ENCODE measurements at regions not wholly inside any gene's neighbourhood (a gene's known extent, or its start where the extent isn't known, plus 50 kb on each side); places are given as distances from the start of the nearest gene placed in this dataset.

GRCh38 chr1:221429264-221429663 lies 312.6 kb downstream of the DUSP10 start:
- TF ChIP-seq CTCF (conservative IDR thresholded peaks at IDR 0.05 in 1 of 2, IDR thresholded peaks at IDR 0.05 in 1 of 2; ENCODE audit: low read depth in 1 of 2, low read length in 2 of 2) = no peak
- no peak for TF ChIP-seq EZH2 (IDR thresholded peaks at IDR 0.05; ENCODE audit: low read length, missing control alignments)
